ENCODE measurements at regions not wholly inside any gene's neighbourhood (a gene's known extent, or its start where the extent isn't known, plus 50 kb on each side); places are given as distances from the start of the nearest gene placed in this dataset.
"Not testable (repeated sequence)": the region's sequence is repeated elsewhere in the genome, so short reads cannot be mapped to it uniquely, and the experiment has no call there.

GRCh38 chr20:47445291-47445690, 56.4 kb upstream of the NCOA3 start:
- intact Hi-C loops (cut with DNase I; ENCODE audit: low total_unique reads): no loop called here
- WGBS, 5 donors: 78 to 90% (median 87%) methylated on average over 8 of the region's 8 CpGs
- no peaks in the 10 kb centered on the region for H3K4me1 ChIP-seq

GRCh38 chr20:47447350-47448296, 54.1 kb upstream of the NCOA3 start:
- H3K9me3 ChIP-seq; H3K36me3 ChIP-seq; H3K27ac ChIP-seq; H3K4me1 ChIP-seq; intact Hi-C loops (cut with DNase I; ENCODE audit: low total_unique reads); H3K4me3 ChIP-seq; H3K27me3 ChIP-seq; DNase-seq: not testable (repeated sequence)
- WGBS, 5 donors: 89 to 95% (median 94%) methylated on average over 15 of the region's 15 CpGs

More at GRCh38 chr20:47445291-47445690, 56.4 kb upstream of the NCOA3 start:
- TF ChIP-seq POLR2AphosphoS5 (IDR thresholded peaks at IDR 0.05): no peak
- TF ChIP-seq CTCF (IDR thresholded peaks at IDR 0.05): no peak
- no peak for TF ChIP-seq EP300 (IDR thresholded peaks at IDR 0.05)
- no peak for TF ChIP-seq POLR2A (IDR thresholded peaks at IDR 0.05)
- Histone ChIP-seq H3K27ac (no peak overlapping the region), H3K9me3 (no peaks in the 10 kb centered on the region), H3K36me3 (no peaks in the 10 kb centered on the region), H3K27me3 (no peaks in the 10 kb centered on the region), H3K4me3 (no peak overlapping the region)
- no peak for DNase-seq

GRCh38 chr20:47448429-47448828, 53.3 kb upstream of the NCOA3 start:
- H3K4me1 ChIP-seq: no peaks in the 10 kb centered on the region
- H3K4me3 ChIP-seq: no peak overlapping the region
- H3K9me3 ChIP-seq: no peaks in the 10 kb centered on the region
- no peaks in the 10 kb centered on the region for H3K36me3 ChIP-seq
- TF ChIP-seq POLR2AphosphoS5 (IDR thresholded peaks at IDR 0.05): no peak
- no peak for TF ChIP-seq POLR2A (IDR thresholded peaks at IDR 0.05)
- no peak for TF ChIP-seq EP300 (IDR thresholded peaks at IDR 0.05)
- TF ChIP-seq CTCF (IDR thresholded peaks at IDR 0.05): no peak
- H3K27me3 ChIP-seq: no peaks in the 10 kb centered on the region
- no peak overlapping the region for H3K27ac ChIP-seq
- 69 to 89% (median 78%) methylated on average over 4 of the region's 4 CpGs for WGBS, 5 donors
- intact Hi-C loops (cut with DNase I; ENCODE audit: low total_unique reads): no loop called here
- DNase-seq: no peak

GRCh38 chr20:47451602-47451904, 50.1 kb upstream of the NCOA3 start:
- TF ChIP-seq POLR2A (IDR thresholded peaks at IDR 0.05): no peak
- no peak for TF ChIP-seq POLR2AphosphoS5 (IDR thresholded peaks at IDR 0.05)
- TF ChIP-seq EP300 (IDR thresholded peaks at IDR 0.05): no peak
- no peak for TF ChIP-seq CTCF (IDR thresholded peaks at IDR 0.05)
- no peak for DNase-seq
- intact Hi-C loops (cut with DNase I; ENCODE audit: low total_unique reads): no loop called here
- H3K36me3 ChIP-seq: no peaks in the 10 kb centered on the region
- no peaks in the 10 kb centered on the region for H3K9me3 ChIP-seq
- H3K4me3 ChIP-seq: no peak overlapping the region
- no peaks in the 10 kb centered on the region for H3K27me3 ChIP-seq
- WGBS, 5 donors: 92 to 97% (median 96%) methylated on average over 3 of the region's 3 CpGs
- peaks cover 0 to 20% (median 3%) of the 10 kb centered on the region in 4 donors for H3K4me1 ChIP-seq
- no peak overlapping the region for H3K27ac ChIP-seq

All from stomach (tissue), 8 donors.